ENCODE measurements at regions not wholly inside any gene's neighbourhood (a gene's known extent, or its start where the extent isn't known, plus 50 kb on each side); places are given as distances from the start of the nearest gene placed in this dataset.

DNA sequence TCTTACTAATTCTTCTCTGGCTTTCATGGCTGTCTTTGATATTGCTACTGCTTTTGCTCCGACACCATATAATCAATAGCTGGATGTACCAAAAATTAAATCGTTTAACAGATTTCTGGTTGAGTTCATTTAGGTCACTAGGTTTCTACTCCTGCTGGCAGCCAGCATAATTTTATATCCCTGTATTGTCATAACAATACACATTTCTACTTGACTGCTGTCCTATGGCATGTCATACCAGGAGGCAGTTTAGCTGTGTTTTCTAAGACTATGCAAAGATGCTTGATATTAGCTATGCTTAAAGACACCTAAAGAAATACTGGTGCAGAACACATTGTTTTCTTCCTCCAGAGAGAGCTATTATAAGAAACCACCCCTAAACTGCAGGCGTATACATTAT lies 337.2 kb upstream of the CDH6 start:
- Histone ChIP-seq H3K27me3 (ENCODE audit: low read depth) (no peaks in the 10 kb centered on the region), H3K9me3 (no peaks in the 10 kb centered on the region), H3K36me3 (no peaks in the 10 kb centered on the region), H3K4me1 (no peaks in the 10 kb centered on the region), H3K4me3 (no peak overlapping the region), H3K27ac (no peak overlapping the region)
- ATAC-seq (no peak), DNase-seq (no peak)
- TF ChIP-seq, protein P1, sequence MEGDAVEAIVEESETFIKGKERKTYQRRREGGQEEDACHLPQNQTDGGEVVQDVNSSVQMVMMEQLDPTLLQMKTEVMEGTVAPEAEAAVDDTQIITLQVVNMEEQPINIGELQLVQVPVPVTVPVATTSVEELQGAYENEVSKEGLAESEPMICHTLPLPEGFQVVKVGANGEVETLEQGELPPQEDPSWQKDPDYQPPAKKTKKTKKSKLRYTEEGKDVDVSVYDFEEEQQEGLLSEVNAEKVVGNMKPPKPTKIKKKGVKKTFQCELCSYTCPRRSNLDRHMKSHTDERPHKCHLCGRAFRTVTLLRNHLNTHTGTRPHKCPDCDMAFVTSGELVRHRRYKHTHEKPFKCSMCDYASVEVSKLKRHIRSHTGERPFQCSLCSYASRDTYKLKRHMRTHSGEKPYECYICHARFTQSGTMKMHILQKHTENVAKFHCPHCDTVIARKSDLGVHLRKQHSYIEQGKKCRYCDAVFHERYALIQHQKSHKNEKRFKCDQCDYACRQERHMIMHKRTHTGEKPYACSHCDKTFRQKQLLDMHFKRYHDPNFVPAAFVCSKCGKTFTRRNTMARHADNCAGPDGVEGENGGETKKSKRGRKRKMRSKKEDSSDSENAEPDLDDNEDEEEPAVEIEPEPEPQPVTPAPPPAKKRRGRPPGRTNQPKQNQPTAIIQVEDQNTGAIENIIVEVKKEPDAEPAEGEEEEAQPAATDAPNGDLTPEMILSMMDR (IDR thresholded peaks at IDR 0.05), result no peak
- intact Hi-C loops (cut with DNase I), result no loop called here

DNA sequence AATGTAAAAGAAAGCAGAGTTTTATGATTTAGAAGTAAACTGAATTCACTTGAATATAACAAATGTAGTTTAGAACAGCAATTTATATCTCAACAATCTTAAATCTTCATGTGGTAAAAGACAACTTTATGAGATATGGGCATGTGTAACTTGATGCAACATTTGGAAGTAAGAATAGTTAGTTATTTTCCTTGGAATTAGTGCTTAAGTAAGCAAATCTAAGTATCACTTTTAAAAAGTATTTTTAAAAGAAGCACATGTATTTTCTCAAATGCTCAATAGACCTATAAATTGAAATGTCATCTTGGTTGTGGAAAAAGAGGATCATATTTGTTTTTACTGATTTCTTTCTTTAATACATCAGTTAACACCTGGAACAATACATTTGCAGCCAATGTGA lies 340.3 kb upstream of the CDH6 start:
- intact Hi-C loops (cut with DNase I), result no loop called here
- H3K9me3 ChIP-seq, result no peaks in the 10 kb centered on the region
- DNase-seq, result no peak
- no peaks in the 10 kb centered on the region for H3K27me3 ChIP-seq (ENCODE audit: low read depth)
- H3K4me1 ChIP-seq, result no peaks in the 10 kb centered on the region
- H3K4me3 ChIP-seq, result no peak overlapping the region
- no peak for ATAC-seq
- no peaks in the 10 kb centered on the region for H3K36me3 ChIP-seq
- TF ChIP-seq, protein P1 (IDR thresholded peaks at IDR 0.05), result no peak
- no peak overlapping the region for H3K27ac ChIP-seq

DNA sequence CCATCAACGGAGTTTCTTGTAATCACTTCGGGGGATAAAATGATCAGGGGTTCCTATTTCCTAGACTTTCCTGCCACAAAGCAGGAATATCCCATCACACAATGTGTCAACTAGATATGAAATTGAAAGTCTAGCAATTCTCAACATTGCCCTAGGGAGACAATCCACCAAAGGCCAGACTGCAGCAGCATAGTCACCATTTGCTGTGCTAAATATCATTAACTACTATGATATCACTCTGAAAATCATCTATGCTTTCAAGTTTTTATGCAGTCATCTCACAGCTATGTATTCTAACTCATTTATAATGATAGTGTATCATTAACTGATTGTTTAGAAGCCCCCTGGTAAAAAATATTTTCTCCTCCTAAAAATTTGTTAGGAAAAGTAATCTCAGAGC lies 342.6 kb upstream of the CDH6 start:
- Histone ChIP-seq H3K27me3 (ENCODE audit: low read depth) (no peaks in the 10 kb centered on the region), H3K4me3 (no peak overlapping the region), H3K9me3 (no peaks in the 10 kb centered on the region), H3K4me1 (no peaks in the 10 kb centered on the region), H3K36me3 (no peaks in the 10 kb centered on the region), H3K27ac (no peak overlapping the region)
- TF ChIP-seq, protein P1 (IDR thresholded peaks at IDR 0.05), result no peak
- DNase-seq (no peak), ATAC-seq (no peak)
- intact Hi-C loops (cut with DNase I), result no loop called here

DNA sequence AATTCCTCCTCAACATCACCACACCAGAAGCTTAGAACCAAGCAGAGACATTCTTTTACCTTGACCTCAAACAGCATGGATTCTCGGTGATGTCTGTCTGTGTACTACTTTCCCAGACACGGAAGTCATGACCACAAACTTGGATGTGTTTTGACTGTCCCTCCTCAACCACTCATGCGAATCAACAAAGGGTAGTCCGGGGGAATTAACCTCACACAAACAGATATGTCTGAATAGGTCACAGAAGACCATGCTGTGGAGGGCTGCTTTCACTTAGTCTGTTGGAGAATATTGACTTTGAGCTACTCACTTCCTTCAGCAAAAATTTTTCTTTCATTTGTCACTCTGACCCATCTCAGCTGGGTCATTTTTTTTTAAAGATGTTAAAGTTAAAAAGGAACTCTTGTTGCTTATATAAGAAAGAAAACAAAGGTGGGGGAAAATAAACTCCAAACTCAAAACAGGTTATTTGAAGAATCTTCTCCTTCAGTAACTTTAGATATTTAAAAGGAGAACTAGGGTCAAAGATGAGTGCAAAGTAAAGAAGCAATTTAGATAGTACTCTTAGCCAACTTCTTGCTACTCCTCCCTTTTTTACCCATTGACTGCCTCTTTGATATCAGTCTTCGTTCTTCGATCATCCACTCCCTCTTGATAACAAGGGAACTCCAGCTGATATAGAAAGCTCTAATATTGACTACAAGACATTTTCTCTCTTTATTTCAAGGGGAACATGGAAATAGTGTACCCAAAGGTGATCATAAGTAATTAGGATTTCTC lies 343.4 kb upstream of the CDH6 start:
- no peak overlapping the region for H3K4me3 ChIP-seq
- H3K4me1 ChIP-seq, result no peaks in the 10 kb centered on the region
- no peaks in the 10 kb centered on the region for H3K36me3 ChIP-seq
- intact Hi-C loops (cut with DNase I), result no loop called here
- H3K27ac ChIP-seq, result no peak overlapping the region
- H3K27me3 ChIP-seq (ENCODE audit: low read depth), result no peaks in the 10 kb centered on the region
- no peak for DNase-seq
- no peak for ATAC-seq
- TF ChIP-seq, protein P1 (IDR thresholded peaks at IDR 0.05), result no peak
- no peaks in the 10 kb centered on the region for H3K9me3 ChIP-seq

DNA sequence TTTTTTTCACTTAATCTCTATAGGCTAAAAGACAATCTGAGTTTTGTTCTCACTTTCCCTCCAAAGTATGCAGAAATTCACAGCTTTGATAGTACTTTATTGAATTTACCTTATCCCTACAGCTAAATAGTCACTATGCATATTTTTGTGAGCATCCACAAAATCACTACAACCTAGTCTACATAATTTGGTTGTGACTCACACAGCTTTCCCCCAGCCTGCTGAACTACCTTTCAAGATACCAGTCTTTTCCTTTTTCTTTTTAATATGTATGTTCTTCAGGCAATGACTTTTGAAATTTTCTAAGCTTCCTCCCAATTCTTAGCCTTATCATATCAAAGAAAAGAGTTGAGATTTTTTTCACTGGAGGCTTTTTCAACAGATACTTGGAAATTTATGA lies 347.3 kb upstream of the CDH6 start:
- Histone ChIP-seq H3K27ac (no peak overlapping the region), H3K9me3 (no peaks in the 10 kb centered on the region), H3K27me3 (ENCODE audit: low read depth) (no peaks in the 10 kb centered on the region), H3K36me3 (no peaks in the 10 kb centered on the region), H3K4me3 (no peak overlapping the region), H3K4me1 (no peaks in the 10 kb centered on the region)
- DNase-seq (no peak), ATAC-seq (no peak)
- TF ChIP-seq, protein P1 (IDR thresholded peaks at IDR 0.05), result no peak
- intact Hi-C loops (cut with DNase I), result no loop called here
